HG03575 (cell line): ENCODE measurements at regions not wholly inside any gene's neighbourhood (a gene's known extent, or its start where the extent isn't known, plus 50 kb on each side); places are given as distances from the start of the nearest gene placed in this dataset.

Experiments used
- ATAC-seq: cut with Tn5 transposase; IDR thresholded peaks from one replicate; pipeline ENCODE4 v1.9.1; 2021; ENCODE audit not compliant: unreplicated experiment, insufficient number of reproducible peaks, low FRiP score; ENCODE audit errors: extremely low read depth

GRCh38 chr9:7375013-7375511 is 424.5 kb downstream of the DMAC1 start:
- ATAC-seq: no peak

- ATAC-seq: no peak
These were observed 428.6 kb downstream of the DMAC1 start for GRCh38 chr9:7370988-7371387.

GRCh38 chr9:7370381-7370780 is 429.2 kb downstream of the DMAC1 start:
- no peak for ATAC-seq

- no peak for ATAC-seq
These were observed 430.2 kb downstream of the DMAC1 start for GRCh38 chr9:7369384-7369821.

GRCh38 chr9:7368410-7369292 is 430.9 kb downstream of the DMAC1 start:
- ATAC-seq: no peak

- ATAC-seq: no peak
These were observed 431.9 kb downstream of the DMAC1 start for GRCh38 chr9:7367726-7368125.

GRCh38 chr9:7366121-7366520 is 433.5 kb downstream of the DMAC1 start:
- ATAC-seq: no peak

- no peak for ATAC-seq
These were observed 435.7 kb downstream of the DMAC1 start for GRCh38 chr9:7363777-7364477.

- ATAC-seq: no peak
These were observed 439.1 kb downstream of the DMAC1 start for GRCh38 chr9:7360513-7360912.

- ATAC-seq: no peak
These were observed 440.7 kb downstream of the DMAC1 start for GRCh38 chr9:7358876-7359275.

- no peak for ATAC-seq
These were observed 444.9 kb downstream of the DMAC1 start for GRCh38 chr9:7354704-7355103.

- no peak for ATAC-seq
These were observed 450.9 kb downstream of the DMAC1 start for GRCh38 chr9:7348692-7349091.

- no peak for ATAC-seq
These were observed 452.0 kb downstream of the DMAC1 start for GRCh38 chr9:7347556-7347955.

GRCh38 chr9:7346144-7346543 is 453.4 kb downstream of the DMAC1 start:
- no peak for ATAC-seq

GRCh38 chr9:7342736-7343135 is 456.8 kb downstream of the DMAC1 start:
- ATAC-seq: no peak

- ATAC-seq: peak; percentile 85
These were observed 457.3 kb downstream of the DMAC1 start for GRCh38 chr9:7342229-7342628.

GRCh38 chr9:7341571-7341970 is 458.0 kb downstream of the DMAC1 start:
- ATAC-seq: no peak

GRCh38 chr9:7340451-7340850 is 459.1 kb downstream of the DMAC1 start:
- ATAC-seq: no peak

GRCh38 chr9:7338586-7339281 is 460.8 kb downstream of the DMAC1 start:
- no peak for ATAC-seq
